Middle frontal gyrus (tissue), 1 donor: ENCODE measurements at regions not wholly inside any gene's neighbourhood (a gene's known extent, or its start where the extent isn't known, plus 50 kb on each side); places are given as distances from the start of the nearest gene placed in this dataset.

Experiments
- DNase-seq: peaks from one replicate; pipeline ENCODE4 v3.0.0-alpha.2; 2015; ENCODE audit warnings: low spot score; ENCODE audit errors: extremely low spot score

DNA sequence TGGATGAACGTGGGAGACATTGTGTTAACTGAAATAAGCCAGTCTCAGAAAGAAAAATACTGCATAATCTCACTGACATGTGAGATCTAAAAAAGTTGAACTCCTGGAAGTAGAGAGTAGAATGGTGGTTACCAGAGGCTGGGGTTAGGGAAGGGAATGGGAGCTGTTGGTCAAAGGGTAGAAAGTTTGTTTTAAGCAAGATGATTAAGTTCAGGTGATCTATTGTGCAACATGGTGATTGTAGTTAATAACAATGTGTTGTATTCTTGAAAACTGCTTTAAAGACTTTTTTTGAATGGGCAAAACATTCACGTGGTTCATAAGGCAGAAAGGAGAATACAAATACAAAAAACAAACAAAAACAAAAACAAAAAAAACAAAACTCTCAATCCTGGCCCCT, 460.4 kb upstream of the TBX3 start:
- no peak for DNase-seq

DNA sequence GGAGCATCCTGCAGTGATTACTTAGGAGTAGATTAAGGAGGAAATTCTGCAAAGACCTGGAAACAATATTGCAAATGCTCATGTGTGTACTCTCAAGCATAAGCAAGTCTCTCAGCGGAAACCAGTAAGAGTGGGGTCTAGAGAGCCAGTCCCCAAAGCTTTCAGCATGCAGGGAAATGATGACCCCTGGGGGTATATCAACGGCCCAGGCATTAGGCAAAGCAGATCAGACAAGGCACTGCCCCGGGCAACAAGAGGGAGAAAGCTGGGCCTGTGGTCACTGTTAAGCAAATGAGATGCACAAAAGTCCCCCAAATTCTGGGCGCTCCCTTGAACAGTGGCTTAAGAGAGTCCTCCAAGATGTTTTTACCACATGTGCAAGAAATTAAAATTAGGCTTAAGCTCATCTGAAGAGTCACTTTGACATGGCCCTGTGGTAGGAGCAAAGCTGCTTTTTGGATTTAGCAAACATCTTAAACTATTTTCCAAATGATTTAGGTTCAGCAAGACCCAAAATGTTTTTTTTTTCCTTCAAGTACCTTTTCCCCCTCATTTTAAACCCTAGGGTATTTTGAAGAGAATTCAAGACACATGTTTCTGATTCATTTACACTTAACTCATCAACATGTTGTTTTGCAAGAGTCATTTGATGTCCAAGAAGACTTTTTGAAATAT, 457.1 kb upstream of the TBX3 start:
- DNase-seq: no peak

DNA sequence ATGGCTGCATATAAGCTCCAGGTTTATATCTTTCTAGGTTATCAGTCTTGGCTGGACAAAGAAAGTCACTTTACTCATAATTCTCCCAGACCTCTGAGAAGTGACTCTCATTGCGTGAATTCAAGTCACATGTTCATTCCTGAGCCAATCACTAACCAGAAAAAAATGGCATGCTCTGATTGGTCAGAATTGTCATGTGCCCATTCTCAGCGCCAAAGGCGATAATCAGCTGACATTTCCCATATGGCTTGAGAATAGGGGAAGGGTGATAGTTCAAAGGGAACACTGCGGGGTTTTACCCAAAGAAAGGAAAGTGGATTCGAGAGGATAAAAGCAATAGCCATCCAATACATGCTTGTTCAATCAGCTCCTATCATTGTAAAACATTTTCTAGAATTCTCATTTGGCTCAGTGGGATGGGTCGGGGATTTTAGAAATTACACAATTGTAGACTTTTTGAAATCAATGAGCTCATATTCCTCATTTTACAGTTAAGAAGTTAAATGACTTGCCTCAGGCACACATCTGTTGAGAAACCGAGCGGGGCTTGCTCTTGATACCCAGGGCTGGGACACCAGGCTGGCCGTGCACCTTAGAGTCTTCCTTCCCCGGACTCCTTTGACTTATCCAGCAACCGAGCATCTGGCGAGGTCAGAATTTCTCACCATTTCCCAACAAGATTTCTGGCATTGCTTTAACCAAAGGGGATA, 454.0 kb upstream of the TBX3 start:
- DNase-seq: no peak

DNA sequence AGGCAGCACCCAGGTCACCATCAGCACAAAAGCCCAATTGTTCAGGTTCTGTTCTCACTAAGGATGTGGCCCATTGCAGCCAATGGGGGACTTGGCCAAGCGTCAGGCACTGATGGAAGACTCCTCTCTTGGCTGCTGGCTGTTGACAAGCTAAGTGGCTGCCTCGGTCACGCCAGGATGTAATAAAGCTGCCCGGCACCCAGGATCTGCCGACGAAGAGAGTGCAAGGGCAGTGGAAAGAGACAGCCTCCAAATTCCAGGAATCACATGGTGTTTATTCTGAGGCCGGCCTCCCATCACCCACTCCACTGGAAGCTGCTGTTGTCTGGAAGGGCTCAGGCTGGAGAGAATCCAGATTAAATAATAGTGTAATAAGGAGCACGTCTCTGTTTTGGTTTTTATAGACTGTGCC, 451.8 kb upstream of the TBX3 start:
- DNase-seq: no peak

DNA sequence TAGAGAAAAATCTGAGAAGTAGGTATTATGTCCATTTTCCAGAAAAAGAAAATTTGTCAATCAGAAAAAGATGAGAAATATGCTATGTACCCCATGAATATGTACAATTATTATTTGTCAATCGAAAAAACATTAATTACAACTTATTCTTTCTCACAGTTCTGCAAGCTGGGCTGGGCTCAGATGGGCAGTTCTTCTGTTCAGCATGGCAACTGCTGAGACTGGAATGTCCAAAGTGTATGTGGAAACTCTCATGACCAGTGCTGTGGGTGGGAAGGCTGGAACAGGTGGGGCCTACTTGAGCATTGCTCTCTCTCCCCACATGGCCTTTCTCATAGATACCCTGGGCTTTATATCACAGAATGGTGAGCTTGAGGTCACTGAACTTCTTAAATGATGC, 450.3 kb upstream of the TBX3 start:
- DNase-seq: no peak

DNA sequence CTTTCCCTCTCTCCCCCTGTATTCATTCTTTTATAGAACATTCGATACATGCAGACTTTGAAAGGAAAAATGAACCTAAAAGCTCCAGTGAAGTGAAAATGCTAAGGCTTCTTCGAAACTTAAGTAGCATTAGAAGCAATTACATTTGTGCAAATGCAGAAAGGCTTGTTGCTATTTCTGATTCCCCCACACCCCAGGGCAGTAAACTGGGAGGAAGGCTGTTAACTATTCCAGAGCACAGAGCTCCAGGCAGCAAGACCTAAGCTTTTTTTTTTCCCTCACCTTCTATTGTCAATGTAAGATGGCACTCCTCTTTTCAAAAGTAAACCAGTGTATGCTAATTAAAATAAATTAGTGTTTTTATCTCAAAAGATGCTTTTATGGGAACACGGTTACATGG, 448.9 kb upstream of the TBX3 start:
- no peak for DNase-seq

DNA sequence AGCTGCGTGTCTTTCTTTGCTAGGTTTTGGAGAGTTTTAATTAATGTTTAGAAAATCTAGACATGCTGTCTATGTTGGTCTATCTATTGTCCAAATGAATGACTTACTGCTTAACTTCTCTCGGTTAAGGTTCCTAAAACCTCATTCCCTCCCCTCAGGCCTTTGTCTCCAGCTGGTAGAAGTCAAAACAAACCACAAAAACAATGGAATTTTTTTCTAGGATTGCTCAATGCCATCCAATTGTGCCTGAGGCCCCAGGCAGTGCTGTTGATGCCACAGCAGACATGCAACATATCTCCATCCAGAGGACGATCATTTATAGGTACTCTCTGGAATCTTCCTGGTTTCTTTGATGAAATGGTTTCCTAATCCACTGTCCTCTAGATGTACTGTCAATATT, 448.2 kb upstream of the TBX3 start:
- no peak for DNase-seq

DNA sequence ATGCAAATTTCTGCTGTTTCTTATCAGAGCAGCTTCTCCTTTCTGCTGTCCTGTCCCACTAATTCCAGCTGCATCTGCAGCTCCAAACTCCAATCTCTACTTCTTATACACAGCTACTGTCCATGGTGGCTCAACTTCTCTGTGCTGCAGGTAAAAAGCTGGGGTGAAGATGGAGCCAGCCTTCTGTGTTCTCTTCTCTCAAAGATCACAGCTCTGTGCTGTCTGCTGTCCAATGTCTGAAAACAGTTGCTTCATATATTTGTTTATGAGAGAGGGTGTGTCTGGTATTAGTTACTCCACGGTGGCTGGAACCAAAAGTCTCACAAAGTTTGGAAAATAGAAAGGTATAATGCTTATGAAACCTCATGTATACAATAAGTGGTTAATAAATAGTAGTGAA, 445.8 kb upstream of the TBX3 start:
- DNase-seq: no peak

DNA sequence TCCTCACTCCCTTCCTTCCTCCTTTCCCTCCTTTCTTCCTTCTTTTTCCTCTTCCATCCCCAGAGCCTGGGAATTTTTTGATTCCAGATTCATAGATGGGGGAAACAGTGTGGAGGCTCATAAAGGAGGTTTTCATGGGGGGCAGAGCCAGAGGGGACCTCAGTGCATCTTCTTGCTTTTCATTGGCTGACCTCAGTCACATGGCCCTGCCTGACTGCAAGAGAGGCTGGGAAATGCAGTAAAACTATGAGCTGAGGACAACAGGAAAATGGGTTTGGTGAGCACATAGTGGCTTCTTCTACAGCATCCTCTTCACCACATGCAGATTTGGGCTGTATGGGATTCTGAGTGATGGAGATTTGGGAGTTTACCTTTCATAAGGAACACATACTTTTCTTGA, 437.1 kb upstream of the TBX3 start:
- DNase-seq: no peak

DNA sequence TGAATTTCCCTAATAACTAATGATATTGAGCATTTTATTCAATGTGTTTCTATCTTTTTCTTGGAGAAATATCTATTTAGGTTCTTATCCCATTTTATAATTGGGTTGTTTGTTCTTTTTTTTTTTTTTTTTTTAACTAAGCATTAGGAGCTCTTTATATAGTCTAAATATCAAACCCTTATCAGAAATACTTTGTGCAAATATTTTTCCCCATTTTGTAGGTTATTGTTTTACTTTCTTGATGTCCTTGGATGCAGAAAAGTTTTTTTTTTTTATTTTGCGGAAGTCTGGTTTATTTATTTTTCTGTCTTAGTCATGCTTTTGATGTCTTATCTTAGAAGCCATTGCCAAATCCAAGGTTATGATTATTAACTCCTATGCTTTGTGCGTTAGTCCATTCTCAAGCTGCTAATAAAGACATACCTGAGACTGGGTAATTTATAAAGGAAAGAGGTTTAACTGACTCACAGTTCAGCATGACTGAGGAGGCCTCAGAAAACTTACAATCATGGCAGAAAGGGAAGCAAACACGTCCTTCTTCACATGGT, 434.3 kb upstream of the TBX3 start:
- no peak for DNase-seq

DNA sequence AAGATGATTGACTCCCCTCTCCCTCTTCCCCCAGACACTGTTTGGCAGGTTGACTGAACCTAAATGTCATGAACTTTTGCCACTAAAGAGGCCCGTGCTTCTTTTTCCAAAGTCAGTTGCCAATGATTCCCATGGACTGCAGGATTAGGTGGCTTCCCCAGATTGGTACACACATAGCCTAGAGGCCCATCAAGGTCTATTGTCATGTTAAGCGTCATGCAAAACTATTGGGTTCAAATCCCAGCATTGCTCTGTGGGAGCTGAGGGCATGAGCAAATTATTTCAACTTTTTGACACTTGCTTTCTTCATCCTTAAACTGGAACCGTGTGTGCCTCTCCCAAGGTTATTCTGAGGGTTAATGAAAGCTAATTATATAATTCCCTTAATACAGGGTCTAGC, 430.2 kb upstream of the TBX3 start:
- no peak for DNase-seq

DNA sequence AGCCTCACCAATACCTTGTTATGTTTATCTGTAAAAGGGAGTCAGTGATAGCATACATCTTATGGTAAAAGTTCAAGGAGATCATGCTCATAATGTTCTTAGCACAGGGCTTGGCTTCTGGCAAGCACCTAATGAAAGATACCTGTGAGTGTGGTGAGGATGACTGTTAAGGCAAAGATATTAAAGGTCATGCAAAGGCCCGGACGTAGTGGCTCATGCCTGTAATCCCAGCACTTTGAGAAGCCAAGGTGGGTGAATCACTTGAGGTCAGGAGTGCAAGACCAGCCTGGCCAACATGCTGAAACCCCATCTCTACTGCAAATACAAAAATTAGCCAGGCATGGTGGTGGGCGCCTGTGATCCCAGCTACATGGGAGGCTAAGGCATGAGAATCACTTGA, 425.9 kb upstream of the TBX3 start:
- no peak for DNase-seq

DNA sequence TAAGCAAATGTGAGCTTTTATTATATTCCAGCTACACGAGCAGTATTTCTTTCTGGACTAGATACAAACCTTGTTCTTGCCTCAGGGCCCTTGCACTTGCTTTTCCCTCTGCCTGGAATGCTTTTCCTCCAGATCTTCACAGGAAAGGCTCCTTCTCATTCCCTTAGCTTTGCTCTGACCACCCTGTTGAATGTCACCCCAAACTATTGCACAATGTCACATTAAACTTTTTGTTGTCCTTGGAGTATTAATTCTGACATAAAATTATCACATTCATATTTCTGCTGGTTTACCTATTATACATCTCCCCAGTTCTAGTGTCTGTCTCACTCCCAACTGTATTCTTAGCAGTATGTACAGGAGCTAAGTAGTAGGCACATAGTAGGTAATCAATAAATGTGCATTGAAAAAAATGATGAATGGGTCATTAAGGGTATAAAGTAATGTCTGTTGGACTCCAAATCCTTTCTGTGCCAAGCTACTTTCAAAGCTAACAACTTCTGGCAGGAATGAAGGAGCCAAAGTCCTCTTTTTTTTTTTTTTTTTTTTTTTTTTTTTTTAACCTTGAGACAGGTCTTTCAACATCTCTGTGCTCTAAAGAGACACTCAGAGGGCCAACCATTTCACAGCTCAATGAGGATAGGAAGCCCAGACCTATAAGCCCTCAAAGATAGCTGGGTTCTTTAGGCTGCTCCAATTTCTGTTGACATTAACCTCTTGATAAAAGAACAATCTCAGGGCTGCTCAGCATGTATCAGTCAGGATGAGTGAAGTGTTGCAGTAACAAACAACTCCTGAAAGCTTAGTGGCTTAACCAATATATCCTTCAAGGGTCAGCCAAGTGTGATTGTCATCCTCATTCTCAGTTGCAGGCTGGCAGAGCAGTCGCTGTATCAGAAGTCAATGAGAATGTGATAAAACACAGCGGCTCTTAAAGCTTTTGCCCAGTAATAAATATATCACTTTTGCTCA, 424.4 kb upstream of the TBX3 start:
- DNase-seq: no peak

DNA sequence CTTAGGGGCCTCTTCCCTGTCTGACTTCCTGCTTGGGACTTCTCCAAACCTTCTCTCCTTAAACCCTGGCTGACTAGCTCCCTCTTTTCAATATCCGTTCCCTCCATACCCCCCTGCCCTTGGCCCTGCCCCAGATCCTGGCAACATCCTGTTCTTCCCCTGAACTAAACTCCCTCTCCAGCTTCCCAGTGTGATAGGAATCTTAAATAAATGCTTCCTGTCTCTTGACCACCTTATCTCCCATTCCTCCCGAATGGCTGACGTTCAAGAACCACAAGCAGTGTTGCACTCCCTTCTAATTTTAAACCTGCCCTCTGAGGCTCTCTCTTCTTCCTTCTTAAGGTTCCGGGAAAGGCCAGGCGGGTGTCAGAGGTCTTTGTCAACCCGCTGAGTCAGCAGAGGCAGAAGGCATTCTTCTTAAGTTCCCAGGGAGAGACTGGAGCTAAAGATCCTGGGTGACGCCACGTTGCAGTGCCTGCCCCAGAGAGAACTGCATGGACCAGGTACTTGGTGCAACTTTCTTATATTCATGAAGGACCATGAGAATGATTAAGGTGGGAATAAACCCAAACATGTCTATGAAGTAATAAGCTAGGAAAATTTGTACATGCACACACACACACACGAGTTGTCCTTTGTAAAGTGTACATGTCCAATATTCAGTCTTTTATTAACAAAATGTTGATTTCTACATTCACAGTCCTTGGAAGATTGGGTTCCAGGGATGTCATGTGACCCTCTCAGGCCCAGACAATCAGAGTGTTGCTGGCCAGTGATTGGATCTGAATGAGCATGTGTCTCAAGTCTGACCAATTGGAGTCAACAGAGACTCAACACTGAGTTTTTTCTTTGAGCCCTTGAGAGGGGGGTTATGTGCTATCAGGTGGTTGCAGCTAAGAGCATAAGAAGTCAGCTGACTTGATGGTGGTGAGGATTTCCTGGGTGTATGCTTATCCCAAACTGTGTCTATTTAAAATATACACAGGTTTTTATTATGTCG, 420.2 kb upstream of the TBX3 start:
- no peak for DNase-seq

DNA sequence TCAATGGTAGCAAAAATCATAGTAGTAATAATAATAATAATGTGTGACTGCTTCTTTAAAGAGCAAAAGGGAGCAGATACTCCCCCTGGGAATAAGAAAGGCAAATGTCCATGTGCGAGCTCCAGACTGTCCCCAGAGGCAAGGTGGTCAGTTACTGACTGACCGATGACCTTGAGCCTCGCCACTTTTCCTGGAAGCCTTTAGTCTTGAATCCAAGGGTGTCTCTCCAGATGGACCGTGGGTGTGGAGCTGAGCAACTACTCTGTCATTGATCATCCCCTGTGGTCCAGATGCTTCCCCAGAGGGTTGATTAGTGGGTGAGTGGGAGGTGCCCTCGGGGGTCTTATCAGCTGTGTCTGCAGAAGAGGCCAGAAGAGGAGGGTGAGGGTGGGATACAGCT, 418.5 kb upstream of the TBX3 start:
- DNase-seq: no peak

DNA sequence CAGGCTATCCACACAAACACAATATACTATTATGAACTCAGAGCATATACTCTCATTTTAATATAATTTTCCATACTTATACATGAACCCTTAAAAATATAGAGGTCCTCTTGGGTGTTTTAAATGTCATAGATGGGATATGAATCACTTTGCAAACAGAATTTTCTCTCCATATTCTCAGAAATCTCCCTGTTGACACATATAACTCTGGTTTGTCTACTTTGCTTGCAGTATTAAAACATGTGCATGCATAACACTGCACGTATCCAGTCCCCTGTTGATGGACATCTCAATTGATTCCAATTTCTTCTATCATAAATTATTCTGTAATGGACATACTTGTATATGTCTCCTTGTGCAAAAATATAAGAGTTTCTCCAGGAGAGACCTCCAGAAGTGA, 417.5 kb upstream of the TBX3 start:
- no peak for DNase-seq

DNA sequence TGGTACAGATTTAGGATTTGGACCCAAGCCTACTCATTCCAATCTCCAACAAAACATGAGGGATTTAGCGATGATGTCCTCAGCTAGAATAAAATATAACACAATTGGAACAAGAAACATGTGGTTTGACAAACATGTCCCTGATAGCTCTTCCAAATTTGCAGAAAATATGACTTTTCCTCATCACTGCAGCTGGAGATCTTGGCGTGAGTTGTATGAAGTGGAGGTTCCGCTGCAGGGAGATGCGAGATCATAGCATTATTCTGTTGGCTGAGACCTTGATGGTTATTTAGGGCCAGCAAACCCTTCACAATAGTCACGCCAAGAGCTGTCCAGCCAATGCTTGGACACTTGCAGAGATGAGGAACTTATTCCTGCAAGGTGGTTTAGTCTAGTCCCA, 413.4 kb upstream of the TBX3 start:
- DNase-seq: no peak

DNA sequence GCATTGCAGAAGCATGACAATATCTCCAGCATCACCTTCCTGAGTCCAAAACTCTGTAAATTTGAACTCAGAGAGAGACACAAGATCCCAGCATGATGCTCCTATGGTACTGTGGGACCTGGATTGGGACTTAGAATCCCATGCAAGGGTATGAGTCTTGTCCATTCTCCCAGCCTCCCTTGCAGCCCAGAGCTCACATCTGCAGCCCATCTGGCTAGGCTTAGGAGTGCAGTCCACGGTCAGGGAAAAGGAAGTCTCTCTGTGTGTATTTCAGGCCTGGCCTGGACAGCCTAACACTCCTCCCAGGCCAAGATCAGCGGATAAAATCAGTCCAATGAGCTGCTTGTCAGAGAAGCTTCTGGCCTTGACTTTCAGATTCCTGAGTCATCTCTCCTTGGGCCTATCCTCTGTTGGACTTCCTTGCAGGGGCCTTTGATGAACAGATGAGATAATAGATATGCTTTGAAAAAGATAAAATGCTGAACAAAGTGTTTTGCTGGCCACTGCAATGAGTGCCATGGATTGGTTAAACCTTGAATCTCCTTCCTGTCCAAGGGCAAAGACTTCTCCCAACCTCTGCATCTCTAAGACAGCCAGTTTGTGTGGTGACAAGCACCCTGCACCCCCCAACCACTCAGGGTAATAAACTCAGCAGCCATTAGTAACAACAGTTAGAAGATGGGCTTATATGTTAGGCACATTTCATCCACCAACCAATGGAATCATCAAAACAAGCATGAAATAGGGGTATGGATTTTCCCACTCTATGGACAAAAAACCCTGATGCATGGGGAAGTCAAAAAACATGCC, 412.8 kb upstream of the TBX3 start:
- DNase-seq: no peak

DNA sequence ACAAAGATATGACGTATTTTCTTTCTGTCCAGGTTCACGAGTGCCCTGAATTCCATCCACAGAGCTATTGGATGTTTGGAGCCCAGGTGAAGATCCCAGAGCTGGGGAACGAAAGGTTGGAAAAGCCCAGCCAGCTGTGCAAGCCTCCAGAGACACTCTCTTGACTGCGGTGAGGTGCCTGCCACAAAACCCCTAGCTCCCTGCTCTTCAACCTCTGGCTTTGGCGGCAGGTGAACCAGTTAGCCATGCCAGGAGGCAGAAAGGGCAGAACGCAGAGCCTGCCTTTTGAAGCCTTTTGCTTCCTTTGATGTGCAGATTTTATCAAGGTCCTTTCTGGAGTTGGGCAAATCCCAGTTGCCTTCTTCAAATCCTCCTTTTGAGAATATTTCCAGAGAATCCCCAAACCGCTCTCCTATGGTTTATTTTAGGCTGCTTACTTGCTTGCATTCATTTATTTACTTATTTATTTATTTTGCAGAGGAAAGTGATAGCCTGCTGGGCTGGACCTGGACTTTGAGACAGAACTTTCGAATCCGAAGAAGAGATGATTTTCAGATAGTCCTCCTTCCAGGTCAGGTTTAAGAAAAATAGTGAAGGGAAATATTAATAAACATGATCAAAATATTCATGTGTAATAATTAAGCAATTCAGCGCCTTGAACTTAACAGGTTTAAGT, 411.2 kb upstream of the TBX3 start:
- DNase-seq: no peak
